ENCODE measurements at regions not wholly inside any gene's neighbourhood (a gene's known extent, or its start where the extent isn't known, plus 50 kb on each side); places are given as distances from the start of the nearest gene placed in this dataset.

GRCh38 chr10:63887600-63888370, 366.6 kb downstream of the REEP3 start (continued):
- no peak for TF ChIP-seq PAXIP1 (CRISPR knock-in tag; conservative IDR thresholded peaks at IDR 0.05)
- no peak for TF ChIP-seq JUNB (CRISPR knock-in tag; IDR thresholded peaks at IDR 0.05; ENCODE audit: borderline replicate concordance)
- no peak for TF ChIP-seq TCF7 (IDR thresholded peaks at IDR 0.05; ENCODE audit: low read depth)
- TF ChIP-seq CHD4 (IDR thresholded peaks at IDR 0.05; ENCODE audit: borderline replicate concordance, low read length), result no peak
- no peak for TF ChIP-seq NR3C1 (CRISPR knock-in tag; IDR thresholded peaks at IDR 0.05)
- TF ChIP-seq FLYWCH1 (CRISPR knock-in tag; IDR thresholded peaks at IDR 0.05), result no peak
- no peak for TF ChIP-seq PBX3 (CRISPR knock-in tag; IDR thresholded peaks at IDR 0.05; ENCODE audit: borderline replicate concordance)
- TF ChIP-seq RAD51 (IDR thresholded peaks at IDR 0.05; ENCODE audit: borderline replicate concordance), result no peak
- no peak for TF ChIP-seq RARG (CRISPR knock-in tag; IDR thresholded peaks at IDR 0.05; ENCODE audit: low read depth)
- TF ChIP-seq STAG1 (CRISPR knock-in tag; IDR thresholded peaks at IDR 0.05), result no peak
- no peak for TF ChIP-seq HNF1B (CRISPR knock-in tag; IDR thresholded peaks at IDR 0.05)

All from HepG2 (cell line).